NCI-H2081 treated with DMSO at 0.1 percent for 48 hours (cell line): ENCODE measurements at regions not wholly inside any gene's neighbourhood (a gene's known extent, or its start where the extent isn't known, plus 50 kb on each side); places are given as distances from the start of the nearest gene placed in this dataset.
"Not testable (repeated sequence)": the region's sequence is repeated elsewhere in the genome, so short reads cannot be mapped to it uniquely, and the experiment has no call there.

Source experiments
- DNase-seq: peaks from one replicate; lab custom pipeline; 2025; lab: John Stamatoyannopoulos, UW

- DNase-seq, result no peak
Measured at GRCh38 chr2:176768185-176768584, 444.4 kb upstream of the HNRNPA3 start.

GRCh38 chr2:176769021-176769420 is 443.6 kb upstream of the HNRNPA3 start:
- no peak for DNase-seq

- no peak for DNase-seq
Measured at GRCh38 chr2:176769499-176770370, 442.9 kb upstream of the HNRNPA3 start.

- DNase-seq, result no peak
Measured at GRCh38 chr2:176772816-176773215, 439.8 kb upstream of the HNRNPA3 start.

GRCh38 chr2:176774766-176775451 is 437.7 kb upstream of the HNRNPA3 start:
- DNase-seq, result no peak

GRCh38 chr2:176777262-176777661 is 435.3 kb upstream of the HNRNPA3 start:
- DNase-seq, result no peak

- no peak for DNase-seq
Measured at GRCh38 chr2:176779917-176780316, 432.7 kb upstream of the HNRNPA3 start.

- DNase-seq, result no peak
Measured at GRCh38 chr2:176780348-176780747, 432.2 kb upstream of the HNRNPA3 start.

GRCh38 chr2:176781570-176782217 is 430.9 kb upstream of the HNRNPA3 start:
- DNase-seq, result no peak

- no peak for DNase-seq
Measured at GRCh38 chr2:176784633-176785200, 427.9 kb upstream of the HNRNPA3 start.

GRCh38 chr2:176789751-176790150 is 422.8 kb upstream of the HNRNPA3 start:
- DNase-seq, result no peak

GRCh38 chr2:176790468-176790867 is 422.1 kb upstream of the HNRNPA3 start:
- no peak for DNase-seq

GRCh38 chr2:176793792-176794191 is 418.8 kb upstream of the HNRNPA3 start:
- DNase-seq, result no peak

- DNase-seq, result no peak
Measured at GRCh38 chr2:176794392-176794791, 418.2 kb upstream of the HNRNPA3 start.

GRCh38 chr2:176795823-176796222 is 416.8 kb upstream of the HNRNPA3 start:
- DNase-seq, result no peak

- DNase-seq, result not testable (repeated sequence)
Measured at GRCh38 chr2:176796677-176797076, 415.9 kb upstream of the HNRNPA3 start.

- DNase-seq, result no peak
Measured at GRCh38 chr2:176804392-176804791, 408.2 kb upstream of the HNRNPA3 start.

- DNase-seq, result no peak
Measured at GRCh38 chr2:176805345-176805744, 407.2 kb upstream of the HNRNPA3 start.

- DNase-seq, result no peak
Measured at GRCh38 chr2:176812246-176812775, 400.3 kb upstream of the HNRNPA3 start.

- no peak for DNase-seq
Measured at GRCh38 chr2:176813156-176813555, 399.4 kb upstream of the HNRNPA3 start.

GRCh38 chr2:176813621-176814049 is 399.0 kb upstream of the HNRNPA3 start:
- DNase-seq, result no peak

- no peak for DNase-seq
Measured at GRCh38 chr2:176814274-176814673, 398.3 kb upstream of the HNRNPA3 start.
